Breast epithelium (tissue), 3 donors: ENCODE measurements at regions not wholly inside any gene's neighbourhood (a gene's known extent, or its start where the extent isn't known, plus 50 kb on each side); places are given as distances from the start of the nearest gene placed in this dataset.

Experiments
- CTCF ChIP-seq, 3 donors: fragments of 450-650 bp; IDR thresholded peaks; one replicate each; pipeline ENCODE4 v1.5.1; 2016 to 2017; ENCODE audit warnings: antibody characterized with exemption in 3 of 3, mild to moderate bottlenecking in 3 of 3, moderate library complexity in 3 of 3
- POLR2A ChIP-seq: fragments of 450-650 bp; IDR thresholded peaks from one replicate; pipeline ENCODE4 v1.6.1; 2016; ENCODE audit warnings: antibody characterized with exemption, mild to moderate bottlenecking, moderate library complexity

GRCh38 chr2:67727623-67728022 lies 330.5 kb downstream of the ETAA1 start:
- TF ChIP-seq CTCF (IDR thresholded peaks at IDR 0.05): no peak
- no peak for TF ChIP-seq POLR2A
